ENCODE measurements at regions not wholly inside any gene's neighbourhood (a gene's known extent, or its start where the extent isn't known, plus 50 kb on each side); places are given as distances from the start of the nearest gene placed in this dataset.
"Not testable (repeated sequence)": the region's sequence is repeated elsewhere in the genome, so short reads cannot be mapped to it uniquely, and the experiment has no call there.

DNA sequence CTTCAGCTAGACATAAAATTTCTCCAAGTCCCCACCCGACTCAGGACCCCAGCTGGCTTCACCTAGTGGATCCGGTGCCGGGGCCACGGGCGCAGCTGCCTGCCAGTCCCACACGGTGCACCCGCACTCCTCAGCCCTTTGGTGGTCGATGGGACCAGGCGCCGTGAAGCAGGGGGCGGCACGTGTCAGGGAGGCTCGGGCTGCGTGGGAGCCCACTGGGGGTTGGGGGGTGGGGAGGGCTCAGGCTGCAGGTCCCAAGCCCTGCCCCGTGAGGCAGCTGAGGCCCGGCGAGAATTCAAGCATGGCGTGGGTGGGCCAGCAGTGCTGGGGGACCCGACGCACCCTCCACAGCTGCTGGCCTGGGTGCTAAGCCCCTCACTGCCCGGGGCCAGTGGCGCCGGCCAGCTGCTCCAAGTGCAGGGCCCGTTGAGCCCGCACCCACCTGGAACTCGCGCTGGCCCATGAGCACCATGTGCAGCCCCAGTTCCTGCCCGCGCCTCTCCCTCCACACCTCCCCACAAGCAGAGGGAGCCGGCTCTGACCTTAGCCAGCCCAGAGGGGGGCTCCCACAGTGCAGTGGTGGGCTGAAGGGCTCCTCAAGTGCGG, 747.0 kb downstream of the FAM181B start:
- no peak for DNase-seq (ENCODE audit: low read depth)

DNA sequence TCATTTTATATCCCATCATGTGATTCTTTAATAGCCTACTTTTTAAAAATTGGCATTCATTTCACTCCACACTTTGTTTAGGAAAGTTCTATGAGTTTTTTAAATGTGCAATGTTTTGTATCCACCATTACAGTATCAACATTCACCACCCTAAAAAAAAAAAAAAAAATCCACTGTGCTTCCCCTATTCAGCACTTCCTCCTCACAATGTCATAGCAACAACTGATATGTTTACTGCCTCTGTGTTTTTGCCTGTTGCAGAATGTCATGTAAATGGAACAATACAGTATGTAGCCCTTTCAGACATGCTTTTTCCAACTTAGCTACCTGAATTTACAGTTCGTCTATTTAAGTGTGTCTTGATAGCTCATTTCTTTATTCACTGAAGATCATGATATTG, 754.2 kb downstream of the FAM181B start:
- DNase-seq (ENCODE audit: low read depth), result no peak

DNA sequence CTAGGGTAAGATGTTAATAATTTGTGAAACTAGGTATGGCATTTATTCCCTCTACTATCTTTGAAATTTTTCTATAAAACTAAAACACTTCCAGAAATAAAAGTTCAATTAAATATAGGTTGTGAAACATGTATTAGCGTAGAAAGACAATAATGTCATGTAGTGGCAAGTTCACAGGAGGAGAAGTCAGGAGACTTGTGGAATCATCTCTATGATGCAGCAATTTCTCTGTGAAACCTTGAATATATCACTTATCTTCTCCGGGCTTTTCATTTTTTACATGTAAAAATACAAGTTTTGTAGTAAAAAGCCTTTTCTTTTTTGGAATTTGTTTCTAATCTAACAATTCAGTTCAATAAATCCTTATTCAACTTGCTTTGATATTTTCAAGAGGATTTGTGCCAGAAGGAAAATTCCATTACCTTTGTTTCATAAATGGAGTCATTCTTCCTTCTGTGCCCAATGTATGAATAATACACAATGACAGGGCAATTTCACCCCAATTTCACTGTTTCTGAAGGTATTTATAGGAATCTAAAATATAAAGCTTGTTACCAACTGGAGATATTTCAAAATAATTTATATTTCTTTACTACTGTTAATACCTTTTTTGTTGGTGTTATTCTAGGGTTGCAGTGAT, 758.3 kb downstream of the FAM181B start:
- no peak for DNase-seq (ENCODE audit: low read depth)

DNA sequence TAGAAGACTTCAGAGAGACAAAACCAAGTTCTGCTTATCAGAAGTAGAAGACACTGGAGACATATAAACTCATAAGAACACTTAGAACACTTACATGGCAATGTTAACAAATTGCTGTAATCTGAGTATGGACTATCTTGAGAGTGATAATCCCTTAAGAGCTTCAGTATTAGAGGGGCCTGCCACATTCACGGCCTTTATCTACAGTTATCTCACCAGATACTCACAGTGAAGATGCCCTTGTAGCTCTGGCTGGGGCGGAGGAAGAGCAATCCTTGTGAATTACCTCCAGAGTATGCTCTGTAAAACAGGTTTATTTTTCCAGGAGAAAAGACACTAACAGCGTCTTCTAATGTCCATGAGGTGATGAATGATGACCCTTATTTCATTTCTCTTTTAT, 762.8 kb downstream of the FAM181B start:
- no peak for DNase-seq (ENCODE audit: low read depth)

DNA sequence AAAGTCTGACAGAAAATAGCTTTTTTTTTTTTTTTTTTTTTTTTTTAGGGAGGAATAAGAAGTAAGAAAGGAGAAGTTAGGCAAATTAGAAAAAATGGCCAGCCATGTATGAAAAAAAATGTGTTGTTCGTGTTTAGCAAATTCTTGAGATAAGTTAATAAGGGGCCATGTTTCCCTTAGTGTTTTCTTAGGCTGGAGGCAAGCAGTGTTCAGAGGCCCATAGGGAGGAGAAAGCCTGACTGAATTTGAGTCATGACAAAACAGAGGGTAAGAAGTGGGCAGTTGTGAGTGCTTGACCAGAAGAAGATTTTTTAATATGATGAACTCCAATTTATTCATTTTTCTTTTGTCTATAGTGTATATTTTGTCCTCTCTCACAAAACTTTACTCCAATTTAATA, 766.4 kb downstream of the FAM181B start:
- no peak for DNase-seq (ENCODE audit: low read depth)

DNA sequence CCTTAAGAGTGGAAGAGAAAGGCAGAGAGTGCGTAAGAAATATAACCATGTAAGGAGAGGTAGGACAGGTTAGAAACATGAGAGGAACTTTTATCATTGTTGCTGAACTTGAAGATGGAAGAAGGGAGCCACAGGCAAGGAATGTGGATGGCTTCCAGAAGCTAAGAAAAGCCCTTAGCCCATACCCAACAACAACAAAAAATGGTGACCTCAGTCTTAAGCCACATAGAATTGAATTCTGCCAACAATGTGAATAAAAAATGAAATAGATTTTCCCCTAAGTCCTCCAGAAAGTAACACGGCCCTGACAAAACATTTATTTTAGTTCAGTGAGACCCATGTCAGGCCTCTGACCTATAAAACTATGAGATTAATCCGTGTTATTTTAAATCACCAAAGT, 767.3 kb downstream of the FAM181B start:
- no peak for DNase-seq (ENCODE audit: low read depth)

DNA sequence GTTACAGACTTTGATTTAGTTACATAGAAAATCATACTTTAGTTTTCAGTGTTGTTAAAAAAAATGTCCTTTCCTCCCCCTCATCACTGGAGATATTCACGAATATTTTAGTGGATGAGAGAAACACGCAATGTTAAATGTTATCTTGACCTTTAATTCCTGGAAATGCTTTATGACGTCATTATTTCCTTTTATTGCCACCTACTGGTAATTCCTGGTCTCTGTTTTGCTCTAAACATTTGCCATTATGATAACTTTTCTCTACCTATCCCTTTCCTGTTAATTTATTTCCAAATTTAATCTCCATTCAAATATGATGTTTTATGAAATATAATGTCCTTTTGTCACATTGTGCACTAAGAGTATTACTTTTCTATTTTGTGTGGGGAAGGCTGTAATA, 770.6 kb downstream of the FAM181B start:
- DNase-seq (ENCODE audit: low read depth), result peak; percentile 1

DNA sequence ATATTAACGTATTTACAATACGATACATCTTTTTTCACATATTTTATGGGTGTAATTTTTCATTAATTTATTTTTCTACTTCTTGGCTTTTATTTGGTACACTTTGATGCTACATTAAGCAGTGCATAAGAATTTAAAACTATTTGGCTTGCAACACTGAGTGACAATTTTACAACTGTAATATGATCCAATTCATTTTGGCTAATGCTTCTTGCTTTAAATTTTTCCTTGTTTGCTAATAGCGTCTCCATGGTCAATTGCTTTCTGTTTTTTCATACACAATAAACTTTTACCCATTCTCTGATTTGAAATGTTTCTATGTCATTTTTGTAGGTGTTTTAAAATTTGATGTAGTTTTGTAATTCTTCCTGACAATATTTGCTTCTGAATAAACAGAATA, 773.2 kb downstream of the FAM181B start:
- no peak for DNase-seq (ENCODE audit: low read depth)

DNA sequence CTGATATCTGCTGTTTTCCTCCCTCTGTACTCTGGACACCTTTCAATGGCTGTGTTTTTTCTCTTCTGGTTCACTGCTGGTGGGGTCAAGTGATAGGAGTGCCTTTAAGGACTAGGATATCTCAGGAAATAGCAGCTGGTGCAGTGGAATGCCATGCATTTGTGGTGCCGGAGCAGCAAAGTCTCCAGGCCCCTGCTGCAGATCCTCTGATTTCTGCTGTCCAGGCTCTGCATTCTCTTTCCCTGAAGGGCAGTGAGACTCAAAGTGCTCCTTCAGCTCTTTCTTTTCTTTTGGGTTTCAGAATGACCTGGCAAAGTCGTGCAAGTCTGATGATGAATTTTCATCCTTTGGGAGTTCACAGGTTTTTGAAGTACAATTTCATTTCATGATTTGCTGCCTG, 774.3 kb downstream of the FAM181B start:
- DNase-seq (ENCODE audit: low read depth), result no peak

DNA sequence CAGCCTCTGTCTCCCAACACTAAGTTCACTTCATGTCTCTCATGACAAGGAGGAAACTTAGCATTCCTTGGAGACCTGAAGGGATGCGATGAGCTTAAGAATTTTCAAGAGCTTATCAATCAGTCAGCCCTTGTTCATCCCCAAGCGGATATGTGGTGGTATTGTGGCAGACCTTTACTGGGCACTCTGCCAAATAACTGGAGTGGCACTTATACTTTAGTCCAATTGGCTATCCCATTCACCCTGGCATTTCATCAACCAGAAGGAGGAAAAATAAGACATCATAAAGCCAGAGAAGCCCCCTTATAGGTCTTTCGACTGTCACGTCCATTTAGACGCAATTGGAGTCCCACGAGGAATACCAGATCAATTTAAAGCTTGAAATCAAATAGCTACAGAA, 779.4 kb downstream of the FAM181B start:
- not testable (repeated sequence) for DNase-seq (ENCODE audit: low read depth)

DNA sequence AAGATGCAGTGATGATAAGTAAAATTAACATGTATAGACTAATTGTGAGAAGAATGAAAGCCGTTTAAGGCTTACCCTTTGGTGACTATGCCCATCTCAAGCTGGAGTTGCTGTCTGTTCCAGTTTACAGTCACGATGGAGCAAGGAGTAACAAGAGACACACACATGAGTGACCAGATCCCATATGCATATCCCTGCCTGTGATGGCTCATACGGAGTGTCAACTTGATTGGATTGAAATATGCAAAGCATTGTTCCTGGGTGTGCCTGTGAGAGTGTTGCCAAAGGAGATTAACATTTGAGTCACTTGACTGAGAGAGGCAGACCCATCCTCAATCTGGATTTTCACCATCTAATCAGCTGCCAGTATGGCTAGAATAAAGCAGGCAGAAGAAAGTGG, 786.8 kb downstream of the FAM181B start:
- DNase-seq (ENCODE audit: low read depth), result no peak

DNA sequence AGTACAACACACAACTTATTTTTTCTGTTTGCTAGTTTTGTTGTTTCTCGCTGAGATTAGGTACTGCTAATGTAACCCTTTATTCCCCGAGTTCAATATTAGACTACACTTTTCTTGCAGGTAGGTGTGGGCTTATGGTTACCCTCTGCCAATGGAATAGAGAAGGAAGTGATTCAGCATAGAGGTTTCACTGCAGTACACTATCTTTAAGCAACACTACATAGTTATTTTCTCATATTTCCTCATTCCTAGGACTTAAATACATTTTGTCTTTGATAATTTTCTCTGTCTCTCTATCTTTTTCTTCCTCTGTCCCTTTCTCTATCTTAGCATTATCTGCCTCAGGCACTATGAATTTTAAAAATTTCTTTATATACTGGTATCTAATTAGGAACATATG, 791.0 kb downstream of the FAM181B start:
- no peak for DNase-seq (ENCODE audit: low read depth)

DNA sequence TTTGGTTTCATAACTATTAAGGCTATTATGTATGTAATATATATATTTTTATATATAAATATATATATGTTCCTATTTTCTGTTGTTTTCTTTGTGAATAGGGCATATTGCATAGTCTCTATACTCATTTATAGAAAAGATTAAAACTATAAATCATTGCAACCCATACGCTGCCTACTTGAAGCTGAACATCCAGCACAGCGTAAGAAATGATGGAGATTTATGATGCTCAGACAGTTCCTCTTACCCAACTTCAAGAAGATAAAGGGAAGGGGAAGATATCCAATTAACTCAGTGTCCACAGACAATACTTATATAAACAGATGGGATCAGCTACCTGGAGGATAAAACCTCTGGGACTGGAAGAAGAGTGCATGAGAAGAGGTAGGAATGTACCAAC, 791.7 kb downstream of the FAM181B start:
- DNase-seq (ENCODE audit: low read depth), result no peak

DNA sequence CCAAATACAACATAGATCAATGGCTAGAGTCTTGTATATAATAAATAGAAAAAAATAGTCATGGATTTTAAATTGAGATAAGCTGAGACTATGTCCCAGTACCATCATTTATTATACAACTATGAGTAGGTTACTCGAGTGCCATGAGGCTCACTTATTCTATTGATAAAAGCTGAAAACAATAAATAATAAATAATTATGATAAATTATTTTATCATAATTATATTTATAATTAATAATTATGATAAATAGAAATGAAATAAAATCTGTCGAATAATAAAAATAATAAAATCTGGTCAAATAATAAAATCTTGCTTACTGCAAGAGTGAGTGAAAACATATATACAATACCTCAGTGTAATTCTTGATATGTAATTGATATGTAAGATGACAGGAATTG, 801.4 kb downstream of the FAM181B start:
- no peak for DNase-seq (ENCODE audit: low read depth)

DNA sequence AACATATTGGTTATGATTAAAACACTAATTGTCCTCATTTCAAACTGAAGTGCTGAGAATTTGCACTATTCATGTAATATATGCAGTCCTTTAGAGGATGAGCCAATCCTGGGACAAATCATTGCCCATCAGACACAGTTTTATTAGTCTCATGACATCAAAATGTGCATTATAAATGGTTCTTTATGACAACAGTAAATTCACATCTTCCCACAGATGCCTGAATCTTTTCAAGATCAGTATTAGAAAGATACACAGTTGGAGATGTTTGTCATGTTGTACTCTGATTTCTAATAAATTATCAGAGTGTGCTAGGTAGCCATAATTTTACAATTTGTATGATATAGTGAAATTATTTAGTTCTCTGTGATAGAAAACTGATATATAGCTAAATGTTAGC, 813.5 kb downstream of the FAM181B start:
- DNase-seq (ENCODE audit: low read depth), result no peak

DNA sequence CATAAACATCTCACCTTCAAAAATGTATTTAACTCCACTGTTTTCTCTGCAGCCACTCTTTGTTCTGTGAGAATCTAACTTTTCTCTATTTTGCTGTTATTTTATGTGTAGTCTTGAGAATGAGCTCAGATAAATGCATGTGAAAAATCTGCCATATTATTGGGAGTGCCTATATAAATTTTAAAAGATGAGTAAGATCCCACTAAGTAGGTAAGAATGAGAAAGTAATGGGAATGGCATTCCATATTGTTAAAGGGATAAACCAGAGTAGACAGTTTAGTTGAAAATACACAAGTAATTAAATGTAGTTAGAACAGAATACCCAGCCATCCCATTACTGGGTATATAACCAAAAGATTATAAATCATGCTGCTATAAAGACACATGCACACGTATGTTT, 817.2 kb downstream of the FAM181B start:
- DNase-seq (ENCODE audit: low read depth), result no peak

DNA sequence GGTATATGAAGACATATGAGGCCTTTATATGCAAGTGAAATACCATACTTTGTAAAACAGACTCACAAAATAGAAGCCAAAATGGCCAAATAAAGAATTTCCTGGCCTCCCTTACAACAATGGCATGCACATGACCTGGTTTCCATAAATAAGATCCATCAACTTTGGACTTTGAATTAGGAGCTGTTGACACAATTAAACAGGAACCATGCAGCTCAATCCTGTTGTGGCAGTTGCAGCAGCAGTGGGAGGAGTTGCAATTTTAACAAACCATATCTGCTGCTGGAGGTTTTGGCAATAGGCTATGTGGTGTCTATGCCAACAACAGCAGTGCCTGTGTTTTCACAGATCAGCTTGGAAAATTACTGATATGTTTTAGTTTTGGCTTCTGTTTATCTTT, 818.6 kb downstream of the FAM181B start:
- DNase-seq (ENCODE audit: low read depth), result no peak

DNA sequence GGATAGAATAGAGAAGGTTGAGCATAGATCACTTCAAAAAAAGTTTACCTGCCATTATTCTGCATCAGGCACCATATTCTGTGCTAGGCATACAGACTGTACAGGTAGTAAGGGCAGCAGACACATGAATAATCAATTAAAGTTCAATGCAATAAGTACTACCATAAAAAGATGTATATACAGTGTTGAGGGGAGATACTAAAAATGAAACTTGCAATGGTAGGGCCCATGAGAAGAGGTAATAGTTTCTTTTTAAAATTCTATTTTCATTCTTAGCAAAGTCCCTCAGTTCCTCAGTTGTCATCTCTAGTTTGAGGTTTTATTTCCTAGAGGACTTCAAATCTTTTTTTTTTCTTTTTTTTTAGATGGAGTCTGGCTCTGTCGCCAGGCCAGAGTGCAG, 819.9 kb downstream of the FAM181B start:
- no peak for DNase-seq (ENCODE audit: low read depth)

DNA sequence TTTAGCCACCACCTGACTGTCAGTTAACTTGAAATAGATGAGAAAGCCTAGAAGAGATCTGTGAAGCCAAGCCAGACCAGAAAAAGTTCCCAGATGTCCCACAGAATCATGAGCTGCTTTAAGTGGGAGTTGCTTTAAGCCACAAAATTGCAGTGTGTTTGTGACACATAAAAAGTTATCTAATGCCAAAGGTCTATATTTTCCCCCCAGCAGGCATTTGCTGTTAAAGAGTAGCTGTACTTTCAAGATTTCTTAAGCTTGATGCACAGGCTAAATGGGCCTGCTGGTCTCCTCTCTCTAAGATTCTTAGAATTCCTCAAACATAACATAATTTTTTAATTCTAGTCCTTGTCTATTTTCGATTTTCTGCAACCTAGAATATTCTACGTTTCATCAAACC, 825.7 kb downstream of the FAM181B start:
- DNase-seq (ENCODE audit: low read depth), result no peak

DNA sequence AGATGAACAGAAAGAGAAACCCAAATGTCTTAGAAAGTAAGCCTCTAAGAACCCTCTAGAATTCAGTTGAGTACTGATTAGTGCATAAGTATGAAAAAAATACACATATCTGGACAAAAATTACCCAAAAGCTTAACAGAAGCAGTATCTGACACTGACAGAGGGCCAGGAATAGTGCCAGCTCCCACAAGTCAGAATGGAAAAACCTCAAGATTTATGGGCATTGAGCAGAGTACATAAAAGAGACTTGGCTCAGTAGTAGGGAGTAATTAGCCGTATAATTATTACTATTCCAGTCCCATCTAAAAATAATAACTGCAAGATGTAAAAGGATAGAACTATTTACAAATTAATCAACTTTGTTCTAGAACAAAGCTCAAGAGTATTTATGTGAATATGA, 834.5 kb downstream of the FAM181B start:
- DNase-seq (ENCODE audit: low read depth), result no peak

DNA sequence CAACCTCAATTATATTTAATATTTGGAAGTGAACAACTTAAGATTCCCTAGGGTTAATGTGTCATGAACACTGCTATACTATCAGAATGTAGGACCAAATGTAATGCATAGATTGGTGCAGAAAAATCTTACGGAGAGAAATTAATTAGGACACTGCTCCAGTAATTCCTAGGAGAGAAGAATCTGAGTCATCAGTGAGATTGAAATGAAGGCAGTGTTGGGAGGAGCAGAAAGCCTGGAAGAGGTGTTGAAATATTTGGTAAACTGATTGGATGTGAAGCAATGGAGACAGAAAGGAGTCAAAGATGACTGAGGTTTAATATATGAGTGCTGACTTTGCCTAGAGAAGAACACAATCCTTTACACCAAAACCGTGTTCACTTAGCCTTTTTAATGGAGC, 836.0 kb downstream of the FAM181B start:
- DNase-seq (ENCODE audit: low read depth), result no peak

DNA sequence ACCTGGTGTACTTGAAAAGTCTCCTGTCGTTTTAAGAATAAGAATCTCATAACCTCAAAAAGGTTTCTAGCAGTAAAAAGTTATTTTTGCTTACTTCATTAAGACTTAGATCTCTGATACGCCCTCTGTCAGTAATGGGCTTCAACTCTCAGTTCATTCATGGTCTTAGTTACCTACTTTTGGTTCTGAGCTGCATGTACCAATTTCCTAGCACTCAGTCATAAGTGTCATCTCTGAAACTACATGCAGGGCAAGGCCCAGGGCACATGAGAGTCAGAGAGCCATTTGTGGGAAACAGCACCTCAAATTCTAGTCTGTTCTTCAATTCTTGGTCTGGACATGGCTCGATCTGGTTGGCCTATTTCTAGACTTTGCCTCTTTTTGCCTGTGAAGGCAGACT, 838.4 kb downstream of the FAM181B start:
- DNase-seq (ENCODE audit: low read depth), result no peak

DNA sequence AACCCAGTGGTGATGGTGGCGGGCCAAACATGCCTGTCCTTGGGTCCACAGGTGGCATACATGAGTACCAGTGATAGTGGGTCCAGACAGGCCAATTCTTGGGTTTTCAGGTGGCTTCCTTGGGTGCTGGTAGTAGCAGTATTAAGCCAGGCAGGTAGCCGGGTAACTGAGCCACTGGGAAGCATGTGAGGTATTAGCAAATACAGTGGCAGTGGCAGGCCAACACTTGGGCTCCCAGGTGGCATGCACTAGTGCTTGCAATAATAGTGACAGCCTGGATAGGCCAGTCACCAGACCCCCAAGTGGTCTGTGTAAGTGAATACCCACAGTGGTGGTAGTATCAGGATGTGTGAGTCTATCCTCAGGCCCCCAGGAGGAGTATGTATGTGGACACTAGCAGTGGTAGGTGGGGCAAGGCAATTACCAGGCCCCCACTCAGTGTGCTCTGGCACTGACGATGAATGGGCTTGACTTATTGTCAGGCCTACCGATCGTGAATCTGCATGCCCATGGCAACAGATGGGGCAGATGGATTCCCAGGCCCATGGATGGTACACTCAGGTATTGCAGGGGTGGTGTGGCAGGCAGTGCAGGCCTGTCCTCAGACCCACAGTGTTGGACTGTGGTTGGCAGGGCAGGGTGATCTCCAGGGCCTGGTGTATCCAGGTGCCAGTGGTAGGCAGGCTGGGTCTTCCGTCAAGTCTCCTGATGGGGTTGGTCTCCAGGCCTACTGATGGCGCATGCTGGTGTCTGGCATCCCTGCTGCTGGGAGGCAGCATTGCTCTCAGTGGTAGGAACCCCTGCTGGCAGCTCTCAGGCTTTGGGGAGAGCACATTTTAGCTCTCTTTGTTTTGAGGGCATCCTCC, 840.7 kb downstream of the FAM181B start:
- DNase-seq (ENCODE audit: low read depth), result no peak

DNA sequence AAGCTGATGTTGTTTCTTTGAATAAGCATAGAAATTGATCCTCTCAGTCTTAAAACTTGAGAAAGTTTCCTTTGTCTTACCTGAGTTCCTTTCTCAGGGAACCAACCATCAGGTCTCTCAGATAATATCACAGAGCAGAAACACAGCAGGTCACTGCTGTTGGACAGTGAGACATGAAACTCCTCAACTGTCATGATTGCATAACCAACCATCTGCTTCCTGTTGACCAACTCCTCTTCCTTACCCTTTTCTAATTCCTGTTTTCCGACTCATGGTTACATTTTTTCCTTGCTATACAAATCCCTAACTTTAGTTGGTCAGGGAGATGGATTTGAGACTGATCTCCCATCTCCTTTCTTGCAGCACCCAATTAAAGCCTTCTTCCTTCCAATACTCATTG, 845.3 kb downstream of the FAM181B start:
- no peak for DNase-seq (ENCODE audit: low read depth)

Data from amniotic epithelial cell (primary cell).